MM.1S (cell line): ENCODE measurements at regions not wholly inside any gene's neighbourhood (a gene's known extent, or its start where the extent isn't known, plus 50 kb on each side); places are given as distances from the start of the nearest gene placed in this dataset.

Experiments used
- EZH2 ChIP-seq: fragments of 300-600 bp; sonication (generic); optimal IDR thresholded peaks from 2 replicates; pipeline ENCODE3; 2017; ENCODE audit warnings: low read depth, mild to moderate bottlenecking, antibody characterized with exemption, low read length, mixed read lengths
- EZH2phosphoT487 ChIP-seq: fragments of 300-600 bp; sonication (generic); IDR thresholded peaks from 2 replicates; pipeline ENCODE4 v1.6.1; 2018; ENCODE audit warnings: antibody characterized with exemption, low read length
- TF ChIP-seq, protein P1 (sequence below): fragments of 300-600 bp; sonication (generic); IDR thresholded peaks from 2 replicates; pipeline ENCODE4 v1.5.1; 2016; ENCODE audit warnings: antibody characterized with exemption, low read length, mixed read lengths

DNA sequence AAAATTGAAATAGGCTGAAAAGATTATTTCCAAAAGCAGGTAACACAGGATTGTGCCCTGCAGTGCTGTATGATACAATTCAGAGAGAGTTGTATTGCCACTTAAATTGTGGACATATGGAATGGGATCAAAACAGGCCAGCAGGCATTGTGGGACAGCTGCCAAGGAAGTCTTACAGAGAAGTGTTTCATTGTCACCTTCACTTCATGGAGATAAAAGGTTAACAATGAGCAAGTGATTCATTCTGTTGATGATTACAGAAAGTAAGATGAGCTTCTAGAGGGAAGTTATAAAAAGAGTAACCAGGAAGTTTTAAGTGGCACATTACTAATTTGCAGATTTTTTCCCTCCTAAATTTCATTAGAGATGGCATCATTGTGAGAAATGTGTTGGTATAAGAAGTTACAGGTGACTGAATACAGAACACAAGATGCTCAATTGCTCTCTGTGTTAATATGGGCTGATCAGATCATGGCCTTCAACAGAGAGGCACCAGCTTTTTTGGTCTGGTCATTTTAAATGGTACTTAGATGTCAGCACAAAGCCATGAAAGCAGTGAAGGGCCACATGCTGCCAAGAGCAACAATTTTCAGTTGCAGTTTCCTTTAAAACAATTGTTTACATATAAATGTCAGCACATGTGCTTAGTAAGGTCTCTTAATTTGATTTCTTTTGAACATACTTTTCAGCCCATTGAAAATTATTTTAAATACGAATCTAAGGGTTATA is 402.5 kb upstream of the FKBP1C start:
- TF ChIP-seq, protein P1, sequence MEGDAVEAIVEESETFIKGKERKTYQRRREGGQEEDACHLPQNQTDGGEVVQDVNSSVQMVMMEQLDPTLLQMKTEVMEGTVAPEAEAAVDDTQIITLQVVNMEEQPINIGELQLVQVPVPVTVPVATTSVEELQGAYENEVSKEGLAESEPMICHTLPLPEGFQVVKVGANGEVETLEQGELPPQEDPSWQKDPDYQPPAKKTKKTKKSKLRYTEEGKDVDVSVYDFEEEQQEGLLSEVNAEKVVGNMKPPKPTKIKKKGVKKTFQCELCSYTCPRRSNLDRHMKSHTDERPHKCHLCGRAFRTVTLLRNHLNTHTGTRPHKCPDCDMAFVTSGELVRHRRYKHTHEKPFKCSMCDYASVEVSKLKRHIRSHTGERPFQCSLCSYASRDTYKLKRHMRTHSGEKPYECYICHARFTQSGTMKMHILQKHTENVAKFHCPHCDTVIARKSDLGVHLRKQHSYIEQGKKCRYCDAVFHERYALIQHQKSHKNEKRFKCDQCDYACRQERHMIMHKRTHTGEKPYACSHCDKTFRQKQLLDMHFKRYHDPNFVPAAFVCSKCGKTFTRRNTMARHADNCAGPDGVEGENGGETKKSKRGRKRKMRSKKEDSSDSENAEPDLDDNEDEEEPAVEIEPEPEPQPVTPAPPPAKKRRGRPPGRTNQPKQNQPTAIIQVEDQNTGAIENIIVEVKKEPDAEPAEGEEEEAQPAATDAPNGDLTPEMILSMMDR: no peak
- TF ChIP-seq EZH2 (no peak), EZH2phosphoT487 (no peak)
